Right lobe of liver (tissue), 4 donors: ENCODE measurements at regions not wholly inside any gene's neighbourhood (a gene's known extent, or its start where the extent isn't known, plus 50 kb on each side); places are given as distances from the start of the nearest gene placed in this dataset.

ENCODE experiments used
- CTCF ChIP-seq, 4 donors: fragments of 200-600 bp in 3 of 4; fragments of 450-650 bp in 1 of 4; IDR thresholded peaks; one replicate each; pipeline versions ENCODE4 v1.5.1 to v1.8.0; 2016 to 2022; ENCODE audit warnings: antibody characterized with exemption in 4 of 4, mild to moderate bottlenecking in 2 of 4
- POLR2A ChIP-seq: fragments of 450-650 bp; IDR thresholded peaks from one replicate; pipeline ENCODE4 v1.6.1; 2017; ENCODE audit warnings: antibody characterized with exemption, mild to moderate bottlenecking
- donor health status: DM: no; HTN: no; CAD: no.
- donor health status: DM: no; HTN: no; CAD: no.
- donor health status: DM: no; HTN: yes; CAD: no.

GRCh38 chr3:110965976-110966375 lies 105.6 kb upstream of the NECTIN3 start:
- TF ChIP-seq POLR2A = no peak
- no peak for TF ChIP-seq CTCF (IDR thresholded peaks at IDR 0.05)
